DMS53 treated with DMSO at 0.1 percent for 48 hours (cell line): ENCODE measurements at regions not wholly inside any gene's neighbourhood (a gene's known extent, or its start where the extent isn't known, plus 50 kb on each side); places are given as distances from the start of the nearest gene placed in this dataset.
"Not testable (repeated sequence)": the region's sequence is repeated elsewhere in the genome, so short reads cannot be mapped to it uniquely, and the experiment has no call there.

Source experiments
- DNase-seq: peaks from one replicate; lab custom pipeline; 2025; ENCODE audit not compliant: unreplicated experiment; lab: John Stamatoyannopoulos, UW

DNA sequence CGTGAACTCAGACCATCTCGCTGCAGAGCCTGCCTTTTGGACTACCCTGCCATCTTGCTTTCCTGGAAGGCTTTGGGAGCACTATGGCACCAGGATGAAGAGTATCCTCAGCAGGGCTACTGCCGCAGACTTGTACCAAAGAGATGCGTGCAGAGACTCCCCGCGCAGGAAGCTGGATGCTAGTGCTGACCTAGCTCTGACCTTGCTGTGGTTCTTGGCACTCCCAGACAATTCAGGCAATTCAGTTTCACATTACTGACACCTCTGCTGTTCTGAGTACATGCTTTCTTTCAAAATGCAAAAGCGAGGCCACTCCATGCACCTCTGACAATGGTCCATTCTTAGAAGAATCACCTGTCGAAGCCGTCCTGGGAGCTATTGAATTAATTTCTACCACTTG lies 251.5 kb upstream of the MEX3C start:
- DNase-seq, result no peak

DNA sequence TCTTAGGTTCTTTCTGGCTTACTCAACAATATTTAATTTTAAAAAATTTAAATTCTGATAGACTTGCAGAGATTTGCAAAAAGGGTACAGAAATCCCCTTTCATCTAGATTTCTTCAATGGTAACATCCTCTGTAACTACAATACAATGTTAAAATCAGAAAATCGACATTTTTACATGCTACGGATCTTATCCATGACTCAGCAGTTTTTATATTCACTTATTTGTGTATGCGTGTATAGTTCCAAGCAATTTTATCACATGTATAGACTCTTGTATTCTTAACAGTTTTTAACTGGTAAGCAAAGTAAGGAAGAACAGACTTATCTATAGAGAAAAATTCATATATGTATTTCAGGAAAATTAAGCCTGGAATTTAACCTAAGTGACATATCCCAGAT lies 256.1 kb upstream of the MEX3C start:
- DNase-seq, result no peak

DNA sequence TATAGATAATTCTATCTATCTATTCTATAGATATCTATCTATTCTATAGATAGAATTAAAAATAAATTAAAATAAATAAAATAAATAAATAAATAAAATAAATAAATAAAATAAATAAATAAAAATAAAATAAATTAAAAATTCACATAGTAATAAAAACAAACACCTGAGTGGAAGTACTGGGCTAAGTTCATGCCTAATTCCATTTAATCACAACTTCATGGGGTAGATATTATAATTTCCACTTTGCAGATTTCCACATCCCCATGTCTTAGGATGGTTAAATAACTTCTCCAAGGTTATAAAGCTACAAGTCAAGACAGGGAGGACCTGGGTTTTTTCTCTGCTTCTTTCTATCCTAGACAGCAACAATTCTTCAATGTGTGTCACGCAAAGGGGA lies 261.4 kb upstream of the MEX3C start:
- DNase-seq, result no peak

DNA sequence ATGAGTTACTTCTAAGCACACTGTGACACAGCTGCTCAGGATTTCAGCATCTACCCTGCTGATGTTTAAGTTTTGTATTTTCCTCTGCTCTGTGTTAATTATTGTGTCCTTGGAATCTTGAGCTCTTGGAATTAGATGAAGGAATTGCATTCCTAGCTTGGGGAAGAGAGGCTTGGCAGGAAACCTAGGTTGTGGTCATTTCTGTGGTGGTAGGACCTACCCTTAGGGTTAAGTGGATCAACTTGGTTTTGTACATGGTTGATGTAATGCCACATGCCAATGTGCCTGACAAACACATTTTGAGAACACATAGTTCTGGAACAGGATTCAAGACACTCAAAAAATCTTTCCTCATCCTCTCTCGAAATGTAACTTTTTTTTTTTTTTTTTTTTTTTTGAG lies 264.5 kb upstream of the MEX3C start:
- DNase-seq, result no peak

DNA sequence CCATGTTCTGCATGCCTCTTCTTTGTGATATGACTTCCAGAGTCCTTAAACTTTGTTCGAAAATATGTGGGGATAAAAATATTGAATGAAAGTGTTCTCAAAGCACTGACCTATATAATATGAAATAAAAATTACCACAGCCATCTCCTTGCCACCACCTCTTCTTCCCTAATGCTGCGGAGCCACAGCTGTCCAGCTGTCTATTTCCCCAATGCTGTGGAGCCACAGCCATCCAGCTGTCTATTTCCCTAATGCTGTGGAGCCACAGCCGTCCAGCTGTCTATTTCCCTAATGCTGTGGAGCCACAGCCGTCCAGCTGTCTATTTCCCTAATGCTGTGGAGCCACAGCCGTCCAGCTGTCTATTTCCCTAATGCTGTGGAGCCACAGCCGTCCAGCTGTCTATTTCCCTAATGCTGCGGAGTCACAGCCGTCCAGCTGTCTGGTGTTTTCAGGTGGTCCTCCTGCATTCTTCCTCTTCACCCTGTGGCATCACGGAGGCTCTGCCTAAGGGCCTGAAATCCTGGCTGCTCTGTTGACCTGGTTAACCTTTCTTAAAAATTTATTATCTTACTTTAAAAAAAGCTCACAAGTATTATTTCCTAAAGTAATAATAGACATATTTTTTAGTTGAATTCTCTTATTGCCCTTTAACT lies 266.1 kb upstream of the MEX3C start:
- no peak for DNase-seq

DNA sequence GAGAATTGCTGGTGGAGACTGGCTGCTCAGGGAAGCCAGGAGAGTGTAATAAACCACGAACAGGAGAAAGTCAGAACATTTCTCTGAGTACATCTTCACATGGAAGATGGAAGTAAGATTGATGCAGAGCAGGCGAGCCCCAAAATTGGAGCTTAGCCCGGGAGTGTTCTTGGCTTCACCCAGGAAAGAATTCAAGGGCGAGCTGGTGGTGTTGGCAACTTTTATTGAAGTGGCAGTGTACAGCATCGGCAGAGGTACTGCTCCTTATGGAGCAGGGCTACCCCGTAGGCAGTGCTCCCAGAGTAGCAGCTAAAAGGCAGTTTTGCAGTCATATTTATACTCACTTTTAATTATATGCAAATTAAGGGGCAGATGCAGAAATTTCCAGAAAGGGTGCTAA lies 281.4 kb upstream of the MEX3C start:
- DNase-seq, result no peak

DNA sequence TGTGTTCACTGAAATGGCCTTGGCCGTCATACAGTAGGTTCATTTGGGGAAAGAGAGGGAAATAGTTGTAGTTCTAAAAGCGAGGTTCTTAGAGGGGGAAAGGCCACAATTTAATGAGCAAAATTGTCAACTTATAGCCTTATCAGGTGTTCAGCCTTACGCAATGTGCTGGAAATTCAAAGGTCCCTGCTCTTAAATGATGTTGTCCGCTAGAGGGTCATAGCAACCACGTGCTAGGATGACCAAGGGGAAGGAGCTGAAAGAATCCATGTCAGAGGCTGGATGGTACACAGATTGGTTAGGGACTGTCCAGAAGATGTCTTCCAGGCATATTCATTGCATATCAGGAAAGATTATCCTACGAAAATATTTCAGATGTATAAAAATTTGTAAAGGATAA lies 282.3 kb upstream of the MEX3C start:
- no peak for DNase-seq

DNA sequence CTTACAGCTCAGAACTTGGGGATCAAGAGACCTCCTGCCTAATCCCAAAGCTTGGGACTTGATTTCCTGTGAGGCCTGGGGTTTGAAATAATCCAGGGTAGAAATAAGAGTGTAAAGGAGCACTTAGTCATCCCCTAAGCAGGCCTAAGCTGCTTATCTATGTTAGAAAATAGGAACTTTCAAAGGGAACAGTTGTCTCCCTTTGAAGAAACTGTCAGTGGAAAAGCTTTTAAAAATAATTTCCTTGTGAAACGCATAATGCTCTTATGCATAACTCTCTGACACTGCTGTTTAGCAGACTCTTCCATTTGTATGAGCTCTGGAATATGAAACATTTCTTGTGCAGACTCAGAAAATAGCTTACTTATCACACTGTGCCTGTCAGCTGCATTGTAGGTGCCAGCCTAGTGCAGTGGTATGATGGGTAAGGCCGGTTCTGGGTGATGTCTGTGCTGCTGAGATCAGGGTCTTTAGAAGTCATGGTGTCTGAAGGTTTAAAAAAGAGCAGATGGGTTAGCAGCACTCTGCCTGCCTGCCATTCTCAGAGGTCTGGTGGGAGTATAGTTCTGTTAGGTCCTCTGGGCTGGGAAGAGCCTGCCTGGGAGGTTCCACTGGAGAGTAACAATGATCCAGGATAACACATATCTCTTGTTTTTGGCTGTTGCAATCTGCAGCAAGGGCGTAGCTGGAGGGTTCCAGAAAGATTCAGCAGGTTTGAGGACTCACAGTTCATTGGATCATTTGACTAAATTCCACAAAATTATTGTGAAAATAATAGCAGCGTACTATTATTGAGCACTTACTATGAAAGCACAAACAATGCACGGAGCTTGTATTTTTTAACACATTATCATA lies 283.2 kb upstream of the MEX3C start:
- no peak for DNase-seq

DNA sequence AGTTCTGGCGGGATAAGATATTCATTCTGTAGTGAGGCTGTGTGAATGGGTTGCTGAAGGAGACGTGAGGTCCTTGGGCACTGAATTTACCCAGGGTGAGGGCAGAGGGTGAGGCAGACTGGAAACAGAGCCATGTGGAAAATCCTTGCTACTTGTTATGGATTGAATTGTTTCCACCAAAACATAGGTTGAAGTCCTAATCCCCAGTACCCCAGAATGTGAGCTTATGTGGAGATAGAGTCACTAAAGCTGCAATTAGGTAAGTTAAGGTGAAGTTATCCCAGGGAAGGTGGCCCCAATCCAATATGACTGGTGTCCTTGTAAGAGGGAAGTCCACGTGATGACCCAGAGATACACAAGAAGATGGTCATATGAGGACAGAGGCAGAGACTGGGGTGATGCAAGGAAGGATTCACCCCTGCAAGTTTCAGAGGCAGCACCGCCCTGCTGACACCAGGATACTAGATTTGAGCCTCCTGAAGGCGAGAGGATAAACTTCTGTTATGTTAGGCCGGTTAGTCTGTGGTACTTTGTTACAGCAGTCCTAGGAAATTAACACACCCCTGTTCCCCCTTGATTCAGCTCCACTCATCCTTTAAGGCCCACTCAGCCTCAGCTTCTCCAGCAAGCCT lies 289.4 kb upstream of the MEX3C start:
- DNase-seq, result no peak

DNA sequence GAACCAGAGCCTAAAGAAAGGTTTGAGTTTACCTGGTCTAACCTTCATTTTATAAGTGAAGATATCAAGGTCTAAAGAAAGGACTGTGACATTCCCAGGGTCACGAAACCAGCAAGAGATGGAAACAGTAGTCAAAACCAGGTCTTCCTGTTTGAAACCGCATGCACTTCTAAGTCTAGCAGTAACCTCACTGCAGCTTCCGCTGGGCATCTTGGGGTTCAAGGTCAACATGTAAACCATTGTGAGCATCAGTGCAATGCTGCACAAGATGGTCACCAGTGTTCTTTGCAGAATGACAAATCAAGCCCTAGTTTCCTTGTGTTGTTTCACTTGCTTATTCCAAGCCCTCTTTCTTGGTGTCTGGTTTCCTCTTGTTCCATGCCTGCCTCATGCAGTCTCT lies 292.9 kb upstream of the MEX3C start:
- no peak for DNase-seq

DNA sequence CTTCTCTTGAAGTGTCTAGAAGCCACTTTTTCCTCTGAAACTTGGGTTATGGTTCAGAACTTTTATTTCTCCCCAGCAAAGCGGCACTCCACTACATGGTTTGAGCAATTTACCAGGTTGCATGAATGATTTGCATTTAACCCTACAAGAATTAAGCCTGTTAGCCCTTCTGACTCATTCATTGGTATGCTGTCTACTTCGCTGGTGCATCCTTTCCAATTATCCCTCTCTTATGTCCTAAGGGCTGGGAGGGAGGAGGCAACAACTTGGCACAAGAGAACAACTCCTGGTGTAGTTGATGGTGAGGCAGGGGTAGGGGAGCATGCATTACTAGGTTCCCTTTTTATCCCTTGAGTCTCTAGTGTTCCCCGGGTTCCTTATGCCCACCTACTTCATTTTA lies 293.4 kb upstream of the MEX3C start:
- no peak for DNase-seq

DNA sequence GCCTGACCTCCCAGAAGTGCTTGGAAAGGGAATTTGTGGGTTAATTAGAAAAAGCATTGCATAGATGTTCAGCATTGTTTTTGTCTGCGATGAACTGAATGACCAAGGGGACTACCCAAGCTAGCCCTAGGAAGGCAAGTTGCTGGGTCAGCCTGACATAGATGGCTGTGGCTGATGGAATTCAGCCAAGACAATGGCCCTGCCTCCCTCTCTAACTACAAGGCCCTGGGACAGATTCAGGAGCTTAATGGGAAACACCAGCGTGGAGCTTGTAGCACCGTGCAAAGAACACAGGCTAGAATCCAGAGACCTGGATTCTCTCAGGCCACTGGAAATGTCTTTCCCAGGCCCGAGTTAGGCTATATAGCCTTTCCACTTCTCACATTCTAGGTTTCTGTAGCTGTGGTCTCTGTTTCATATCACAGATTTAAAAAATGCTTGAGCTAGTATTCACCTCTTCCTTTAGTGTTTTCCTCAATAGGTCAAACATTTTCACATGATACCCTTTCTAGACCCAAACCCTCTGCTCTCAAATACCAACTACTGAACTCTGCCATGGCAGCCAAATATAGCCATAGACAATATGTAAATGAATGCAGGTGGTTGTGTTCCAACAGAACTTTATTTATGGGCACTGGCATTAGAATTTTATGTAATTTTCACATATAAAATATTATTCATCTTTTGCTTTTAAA lies 294.3 kb upstream of the MEX3C start:
- no peak for DNase-seq

DNA sequence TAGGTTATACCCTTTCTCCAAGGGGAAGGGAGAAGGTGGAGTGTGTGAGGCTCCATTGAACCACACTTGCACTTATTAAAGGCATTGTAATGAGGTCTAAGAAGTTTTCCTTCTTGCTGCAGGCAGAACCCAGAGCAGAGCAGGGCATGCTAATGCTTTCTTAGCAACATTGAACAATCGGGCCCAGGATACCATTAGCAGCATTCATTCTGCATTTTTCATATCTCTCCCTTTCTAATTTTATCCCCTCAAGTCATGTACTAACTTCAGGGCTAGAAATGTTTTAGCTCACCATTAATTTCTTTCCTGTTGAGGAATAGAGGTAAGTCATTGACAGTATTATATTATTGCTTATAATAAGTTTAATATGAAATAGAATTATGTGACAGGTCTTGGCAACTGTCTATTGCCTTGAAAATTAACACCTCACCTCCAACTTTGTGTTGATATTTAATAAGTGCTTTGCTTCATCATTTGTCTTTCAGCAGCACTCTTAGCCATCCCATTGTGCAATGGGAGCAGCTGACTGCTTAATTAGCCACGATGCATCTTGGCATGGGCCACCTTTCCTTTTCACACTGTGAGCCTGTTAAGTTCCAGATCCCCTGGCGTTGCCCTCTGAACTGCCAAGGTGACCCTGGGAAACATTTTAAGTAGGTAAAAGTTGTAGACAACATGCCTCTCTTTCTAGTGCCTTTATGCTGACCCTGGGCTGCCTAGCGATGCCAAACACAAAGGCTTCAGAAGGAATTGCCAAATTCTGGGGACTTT lies 300.8 kb upstream of the MEX3C start:
- no peak for DNase-seq

DNA sequence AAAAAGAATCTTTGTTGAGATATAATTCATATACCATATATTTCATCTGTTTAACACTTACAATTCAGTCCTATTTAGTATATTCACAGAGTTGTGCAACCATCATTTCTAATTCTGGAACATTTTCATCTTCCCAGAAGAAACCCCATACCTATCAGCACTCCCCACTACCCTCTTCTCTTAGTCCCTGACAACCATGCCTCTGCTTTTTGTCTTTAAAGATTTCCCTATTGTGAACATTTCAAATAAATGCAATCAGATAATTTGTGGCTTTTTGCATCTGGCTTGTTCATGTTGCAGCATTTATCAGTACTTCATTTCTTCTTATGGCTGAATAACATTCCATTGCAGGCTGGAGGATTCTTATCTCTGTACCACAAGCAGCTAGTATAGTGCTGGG lies 305.9 kb upstream of the MEX3C start:
- no peak for DNase-seq

DNA sequence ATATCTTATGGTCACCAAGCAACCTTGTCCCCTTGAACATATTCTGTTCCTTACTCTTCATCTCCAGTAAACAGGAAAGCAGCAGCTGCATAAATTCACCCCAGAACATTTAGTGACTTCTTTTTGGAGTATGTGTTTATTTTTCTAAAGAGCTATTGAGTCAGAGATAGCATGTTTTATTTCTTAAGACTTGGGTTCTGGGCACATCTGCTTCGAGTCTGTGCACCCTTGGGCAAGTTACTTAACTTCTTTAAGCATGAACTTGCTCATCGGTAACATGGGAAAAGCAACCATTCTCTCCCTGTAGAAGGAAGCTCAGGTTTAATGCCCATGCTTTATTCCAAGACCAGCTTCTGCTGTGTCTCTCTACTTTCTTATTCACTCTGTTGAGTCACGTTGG lies 309.3 kb upstream of the MEX3C start:
- DNase-seq, result no peak

DNA sequence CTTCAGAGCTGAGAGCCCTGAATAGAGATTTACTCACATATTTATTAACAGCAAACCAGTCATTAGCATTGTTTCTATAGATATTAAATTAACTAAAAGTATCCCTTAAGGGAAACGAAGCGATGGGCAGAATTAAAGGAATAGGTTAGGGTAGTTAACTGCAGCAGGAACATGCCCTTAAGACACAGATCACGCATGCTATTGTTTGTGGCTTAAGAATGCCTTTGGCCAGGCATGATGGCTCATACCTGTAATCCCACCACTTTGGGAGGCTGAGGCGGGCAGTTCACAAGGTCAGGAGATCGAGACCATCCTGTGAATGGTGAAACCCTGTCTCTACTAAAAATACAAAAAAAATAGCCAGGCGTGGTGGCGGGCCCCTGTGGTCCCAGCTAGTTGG lies 310.9 kb upstream of the MEX3C start:
- DNase-seq, result not testable (repeated sequence)

DNA sequence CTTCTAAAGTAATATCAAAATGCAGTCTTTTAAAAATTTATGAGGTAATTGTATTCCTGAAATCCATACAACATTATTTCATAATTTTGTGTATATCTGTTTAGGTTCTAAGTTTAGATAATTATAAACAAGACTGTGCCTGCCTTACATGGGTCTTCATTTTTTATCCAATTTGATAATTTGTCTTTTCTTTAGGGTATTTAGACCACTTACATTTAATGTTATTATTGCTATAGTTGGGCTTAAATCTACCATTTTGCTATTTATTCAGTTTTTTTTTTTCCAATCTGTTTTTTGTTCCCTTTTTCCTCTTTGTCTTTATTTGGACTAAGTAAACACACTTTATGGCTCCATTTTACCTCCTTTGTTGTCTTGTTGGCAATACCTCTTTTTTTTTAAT lies 312.5 kb upstream of the MEX3C start:
- no peak for DNase-seq

DNA sequence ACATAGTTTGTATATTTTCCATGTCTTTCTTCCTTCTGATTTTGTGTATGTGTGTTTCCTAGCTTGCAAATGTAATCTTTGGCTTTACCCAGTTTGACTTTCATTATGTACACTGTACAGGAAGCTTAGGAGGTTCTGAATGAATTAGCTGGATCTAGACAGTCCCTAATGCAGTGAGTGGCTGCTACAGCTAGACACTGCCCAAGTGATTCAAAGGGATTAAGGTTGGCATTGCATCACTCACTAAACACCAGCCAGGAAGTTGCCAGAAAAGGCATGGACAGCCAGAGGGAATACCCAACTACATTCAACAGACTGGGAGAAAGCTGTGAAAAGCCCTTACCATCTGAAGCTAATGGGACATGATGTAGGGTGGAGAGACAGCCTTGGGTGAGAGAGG lies 316.0 kb upstream of the MEX3C start:
- peak; percentile 83 for DNase-seq

DNA sequence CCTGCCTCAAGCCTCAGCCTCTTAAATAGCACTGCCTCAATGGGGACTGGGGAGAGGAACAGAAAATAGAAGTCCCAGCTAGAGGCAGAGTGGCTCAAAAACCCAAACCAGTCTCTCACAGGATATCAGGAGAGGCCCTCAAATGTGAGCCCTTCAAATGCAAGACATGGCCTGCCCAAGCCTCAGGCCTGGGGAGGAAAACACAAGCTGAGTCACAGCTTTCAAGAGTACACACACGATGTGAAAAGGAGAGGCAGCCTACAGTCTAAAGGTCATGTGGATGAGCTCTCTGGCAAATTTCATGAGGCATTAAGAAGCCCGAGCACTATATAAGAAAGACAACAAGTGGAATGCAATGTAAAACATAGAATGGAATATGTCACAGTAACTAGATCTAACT lies 316.6 kb upstream of the MEX3C start:
- DNase-seq, result peak; percentile 84

DNA sequence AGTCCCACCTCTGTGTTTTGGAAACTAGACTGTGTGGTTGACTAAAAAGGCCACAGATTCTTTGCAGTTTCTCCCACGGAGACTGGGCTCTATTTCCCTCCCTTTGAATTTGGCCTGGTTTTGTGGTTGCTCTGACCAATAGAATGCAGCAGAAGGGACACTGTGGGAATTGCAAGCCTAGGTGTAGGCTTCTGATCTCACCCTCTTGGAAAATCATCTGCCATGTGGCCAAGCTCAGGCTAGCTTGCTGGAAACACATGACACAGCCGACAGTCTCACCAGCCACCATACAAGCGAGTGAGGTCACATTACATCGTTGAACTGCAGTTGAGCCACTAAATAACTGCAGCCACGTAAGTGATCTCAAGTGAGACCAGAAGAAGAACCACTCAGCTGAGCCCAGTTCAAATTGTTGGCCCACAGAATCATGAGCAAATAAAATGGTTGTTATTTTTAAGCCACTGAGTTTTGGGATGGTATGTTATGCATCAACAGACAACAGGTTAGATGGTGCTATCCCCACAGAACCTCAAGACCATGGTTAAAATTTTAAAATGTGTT lies 319.1 kb upstream of the MEX3C start:
- DNase-seq, result no peak

DNA sequence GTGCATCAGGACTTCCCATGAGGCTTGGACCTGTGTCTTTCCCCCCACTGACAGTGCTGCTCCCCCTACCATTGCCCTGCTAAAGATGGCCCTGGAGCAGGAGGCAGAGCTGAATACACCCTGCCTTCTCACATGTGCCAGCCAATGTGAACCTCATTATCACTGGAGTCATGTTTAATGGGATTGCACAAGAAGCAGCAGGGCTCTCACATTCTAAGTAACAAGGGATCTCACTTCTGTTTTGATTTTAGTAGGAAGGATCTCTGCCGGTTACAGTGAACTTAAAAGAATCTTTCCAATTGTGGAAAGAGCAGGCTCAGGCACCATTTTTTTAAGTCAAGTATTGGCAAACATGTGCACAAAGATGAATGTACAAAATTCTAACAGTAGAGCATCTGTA lies 322.1 kb upstream of the MEX3C start:
- DNase-seq, result no peak
